Natural killer cell treated with Interleukin-12 subunit alpha and Interleukin-12 subunit beta and Interleukin-15 and Interleukin-18, amount 100 ng/mL, for 72 hours (primary cell): ENCODE measurements at regions not wholly inside any gene's neighbourhood (a gene's known extent, or its start where the extent isn't known, plus 50 kb on each side); places are given as distances from the start of the nearest gene placed in this dataset.
"Not testable (repeated sequence)": the region's sequence is repeated elsewhere in the genome, so short reads cannot be mapped to it uniquely, and the experiment has no call there.

ENCODE experiments used
- ATAC-seq, 2 donors: fragments of 150-1000 bp; cut with Tn5 transposase in 1 of 2; sonication (Bioruptor Pico), chemical (Tn5 transposase) in 1 of 2; 2 replicates each; pipeline ENCODE4 v1.10.0; 2021
- DNase-seq: peaks from one replicate; pipeline ENCODE4 v3.0.0; 2022; ENCODE audit warnings: low spot score
- H3K27ac Mint-ChIP-seq, 2 donors: 1 replicate in 1 of 2; 2 replicates in 1 of 2; pipeline ENCODE4 v1.8.0; 2022; ENCODE audit warnings: mixed read lengths in 2 of 2, mild to moderate bottlenecking in 1 of 2, moderate library complexity in 1 of 2
- H3K27me3 Mint-ChIP-seq, 2 donors: 1 replicate in 1 of 2; 2 replicates in 1 of 2; pipeline ENCODE4 v1.8.0; 2022; ENCODE audit warnings: mixed read lengths in 2 of 2
- H3K36me3 Mint-ChIP-seq: one replicate; pipeline ENCODE4 v1.8.0; 2022; ENCODE audit warnings: mixed read lengths
- H3K4me1 Mint-ChIP-seq, 2 donors: 1 replicate in 1 of 2; 2 replicates in 1 of 2; pipeline ENCODE4 v1.8.0; 2022; ENCODE audit warnings: low read depth in 2 of 2, mixed read lengths in 2 of 2, mild to moderate bottlenecking in 1 of 2
- H3K4me3 Mint-ChIP-seq: one replicate; pipeline ENCODE4 v1.8.0; 2022; ENCODE audit warnings: mixed read lengths
- H3K9me3 Mint-ChIP-seq: 2 replicates; pipeline ENCODE4 v1.8.0; 2022; ENCODE audit warnings: mixed read lengths

GRCh38 chr2:47698436-47698972 is 84.4 kb upstream of the MSH6 start:
- not testable (repeated sequence) for H3K4me1 Mint-ChIP-seq, H3K27me3 Mint-ChIP-seq, H3K4me3 Mint-ChIP-seq, H3K36me3 Mint-ChIP-seq, ATAC-seq, DNase-seq, H3K9me3 Mint-ChIP-seq, H3K27ac Mint-ChIP-seq

DNA sequence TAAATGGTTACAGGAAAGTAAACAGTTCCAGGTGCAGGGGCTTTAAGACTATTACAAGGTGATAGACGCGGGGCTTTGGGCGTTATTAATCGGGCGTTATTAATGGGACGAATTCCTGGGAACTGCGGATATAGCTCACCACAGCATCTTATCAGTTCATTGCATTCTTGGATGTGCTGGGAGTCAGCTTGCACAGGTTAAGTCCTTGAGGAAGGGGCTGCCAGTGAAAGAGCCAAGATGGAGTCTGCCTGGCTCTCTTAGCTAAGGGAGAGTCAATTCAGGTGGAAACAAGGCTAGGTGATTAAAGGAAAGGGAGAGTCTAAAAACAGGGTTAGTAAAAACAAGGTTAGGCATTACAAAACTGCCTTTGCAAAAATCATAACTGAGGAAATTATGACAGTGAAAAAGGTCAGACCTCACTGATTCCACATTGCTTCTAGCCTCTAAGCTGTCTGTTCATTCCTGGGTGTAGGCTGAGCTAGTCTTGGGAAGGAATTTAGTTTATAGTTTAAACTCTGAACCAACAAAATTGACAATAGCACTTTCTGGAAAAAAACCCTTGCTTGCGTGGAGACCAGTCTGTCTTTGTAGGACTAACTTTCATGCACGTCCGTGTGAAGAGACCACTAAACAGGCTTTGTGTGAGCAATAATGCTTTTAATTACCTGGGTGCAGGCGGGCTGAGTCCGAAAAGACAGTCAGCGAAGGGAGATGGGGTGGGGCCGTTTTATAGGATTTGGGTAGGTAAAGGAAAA is 85.1 kb upstream of the MSH6 start:
- not testable (repeated sequence) for H3K27ac Mint-ChIP-seq, H3K9me3 Mint-ChIP-seq, H3K27me3 Mint-ChIP-seq, H3K4me1 Mint-ChIP-seq, H3K36me3 Mint-ChIP-seq, ATAC-seq, H3K4me3 Mint-ChIP-seq, DNase-seq

GRCh38 chr2:47697000-47697601 is 85.8 kb upstream of the MSH6 start:
- Mint-ChIP-seq H3K4me1 (no peaks in the 10 kb centered on the region), H3K27ac (no peak overlapping the region), H3K4me3 (no peak overlapping the region), H3K36me3 (no peaks in the 10 kb centered on the region), H3K27me3 (peaks cover 6 to 8% of the 10 kb centered on the region in 2 donors), H3K9me3 (no peaks in the 10 kb centered on the region)
- ATAC-seq = no peak
- DNase-seq = no peak

- peaks cover 6 to 8% of the 10 kb centered on the region in 2 donors for H3K27me3 Mint-ChIP-seq
- no peaks in the 10 kb centered on the region for H3K9me3 Mint-ChIP-seq
- ATAC-seq = no peak
- no peak for DNase-seq
- no peak overlapping the region for H3K27ac Mint-ChIP-seq
- H3K4me1 Mint-ChIP-seq = no peaks in the 10 kb centered on the region
- H3K4me3 Mint-ChIP-seq = no peak overlapping the region
- no peaks in the 10 kb centered on the region for H3K36me3 Mint-ChIP-seq
Observed at GRCh38 chr2:47696478-47696831, 86.5 kb upstream of the MSH6 start.

DNA sequence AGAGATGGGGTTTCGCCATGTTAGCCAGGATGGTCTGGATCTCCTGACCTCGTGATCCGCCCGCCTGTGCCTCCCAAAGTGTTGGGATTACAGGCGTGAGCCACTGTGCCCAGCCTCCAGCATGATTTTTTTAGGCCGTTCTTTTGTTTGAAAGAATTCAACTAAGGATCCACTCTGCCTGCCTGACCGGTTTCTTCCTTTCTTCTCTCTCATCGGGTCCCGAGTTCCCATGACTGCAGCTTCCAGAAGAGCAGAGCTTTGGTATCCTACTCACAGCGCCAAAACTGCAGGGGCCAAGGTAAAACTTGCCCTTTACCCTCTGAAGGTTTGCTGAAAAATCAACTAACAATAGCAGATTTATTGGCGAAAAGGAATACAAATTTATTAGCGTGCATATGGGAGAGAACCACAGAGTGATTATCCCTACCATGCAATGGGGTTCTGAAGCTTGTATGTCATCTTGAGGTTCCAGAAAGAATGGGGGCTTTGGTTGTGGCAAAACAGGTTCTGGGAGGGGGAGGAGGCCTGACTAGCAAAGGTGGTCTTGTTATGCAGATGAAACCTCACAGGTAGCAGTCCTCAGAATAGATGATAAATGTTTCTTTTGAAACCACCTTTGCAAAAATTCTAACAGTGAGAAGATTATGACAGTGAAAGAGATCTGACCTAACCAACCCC is 87.0 kb upstream of the MSH6 start:
- Mint-ChIP-seq H3K9me3 (no peaks in the 10 kb centered on the region), H3K4me3 (no peak overlapping the region), H3K36me3 (no peaks in the 10 kb centered on the region), H3K27me3 (peaks cover 6 to 8% of the 10 kb centered on the region in 2 donors), H3K27ac (no peak overlapping the region), H3K4me1 (no peaks in the 10 kb centered on the region)
- no peak for DNase-seq
- ATAC-seq = no peak

GRCh38 chr2:47694451-47694850 is 88.5 kb upstream of the MSH6 start:
- not testable (repeated sequence) for H3K4me1 Mint-ChIP-seq, DNase-seq, H3K9me3 Mint-ChIP-seq, H3K36me3 Mint-ChIP-seq, H3K27ac Mint-ChIP-seq, ATAC-seq, H3K4me3 Mint-ChIP-seq, H3K27me3 Mint-ChIP-seq

DNA sequence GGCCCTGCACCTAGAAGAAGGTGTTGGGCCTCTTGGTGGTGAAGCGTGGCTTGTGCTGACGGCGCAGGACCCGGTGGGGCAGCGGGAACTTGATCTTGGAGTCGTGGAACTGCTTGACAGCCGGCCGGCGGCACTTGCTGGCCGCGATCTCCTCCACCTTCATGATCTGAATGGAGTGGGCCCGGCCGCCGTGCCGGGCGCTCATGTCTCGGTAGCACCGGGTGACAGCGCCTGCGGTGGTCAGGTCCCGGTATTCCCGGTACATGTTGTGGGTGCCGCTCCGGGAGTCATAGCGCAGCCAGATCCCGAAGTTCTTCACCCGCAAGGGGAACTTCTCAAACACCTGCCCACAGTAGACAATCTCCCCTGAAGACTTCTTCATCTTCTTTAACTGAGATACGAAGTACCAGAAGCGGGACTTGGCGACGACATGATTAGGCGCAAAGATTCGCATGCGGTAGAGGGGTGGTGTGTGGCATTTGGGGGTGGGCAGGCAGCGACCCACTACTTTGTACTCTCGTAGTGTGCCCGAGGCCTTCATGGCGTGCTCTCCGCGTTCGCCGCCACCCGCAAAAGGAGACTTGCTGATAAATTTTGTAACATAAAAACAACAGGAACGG is 92.1 kb upstream of the MSH6 start:
- not testable (repeated sequence) for H3K4me3 Mint-ChIP-seq, H3K4me1 Mint-ChIP-seq, ATAC-seq, H3K27ac Mint-ChIP-seq, DNase-seq, H3K9me3 Mint-ChIP-seq, H3K36me3 Mint-ChIP-seq, H3K27me3 Mint-ChIP-seq

GRCh38 chr2:47690132-47690531 is 92.8 kb upstream of the MSH6 start:
- H3K4me1 Mint-ChIP-seq = peaks cover 5% of the 10 kb centered on the region in 2 donors
- H3K36me3 Mint-ChIP-seq = no peaks in the 10 kb centered on the region

GRCh38 chr2:47689118-47689517 is 93.8 kb upstream of the MSH6 start:
- H3K27ac Mint-ChIP-seq, H3K4me1 Mint-ChIP-seq, ATAC-seq, H3K36me3 Mint-ChIP-seq, H3K9me3 Mint-ChIP-seq, H3K27me3 Mint-ChIP-seq, DNase-seq: not testable (repeated sequence)
- peak overlapping the region; percentile 3 for H3K4me3 Mint-ChIP-seq

More at GRCh38 chr2:47690132-47690531, 92.8 kb upstream of the MSH6 start:
- ATAC-seq (no peak), DNase-seq (no peak)
- Mint-ChIP-seq H3K4me3 (no peak overlapping the region), H3K27ac (no peak overlapping the region), H3K27me3 (peaks cover 0 to 3% of the 10 kb centered on the region in 2 donors), H3K9me3 (no peaks in the 10 kb centered on the region)

DNA sequence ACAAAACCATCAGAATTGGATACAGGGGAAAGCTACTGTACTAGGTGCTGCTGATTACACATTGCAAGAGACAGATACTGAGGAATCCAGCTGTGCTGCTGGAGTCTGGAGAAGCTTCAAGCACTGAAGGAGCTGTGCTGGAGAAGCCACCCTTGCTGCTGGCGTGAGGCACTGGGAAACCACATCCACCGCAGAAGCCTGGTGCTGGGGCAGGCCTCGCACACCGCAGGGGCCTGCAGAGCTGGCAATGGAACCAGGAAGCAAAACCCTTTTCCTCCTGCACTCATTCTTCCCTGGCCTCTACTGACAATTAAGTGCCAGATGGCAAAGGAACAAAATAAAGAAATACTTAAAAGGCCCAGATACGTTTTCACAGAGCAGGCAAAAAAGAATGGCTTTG is 94.4 kb upstream of the MSH6 start:
- Mint-ChIP-seq H3K27ac (no peak overlapping the region), H3K4me3 (peak overlapping the region; percentile 3), H3K4me1 (peaks cover 5% of the 10 kb centered on the region in 2 donors), H3K9me3 (no peaks in the 10 kb centered on the region), H3K27me3 (no peaks in the 10 kb centered on the region), H3K36me3 (no peaks in the 10 kb centered on the region)
- ATAC-seq (no peak), DNase-seq (no peak)

GRCh38 chr2:47687856-47688255 is 95.1 kb upstream of the MSH6 start:
- no peaks in the 10 kb centered on the region for H3K36me3 Mint-ChIP-seq
- DNase-seq (no peak), ATAC-seq (no peak)
- no peaks in the 10 kb centered on the region for H3K9me3 Mint-ChIP-seq
- H3K4me3 Mint-ChIP-seq = no peak overlapping the region
- peaks cover 5% of the 10 kb centered on the region in 2 donors for H3K4me1 Mint-ChIP-seq
- no peak overlapping the region for H3K27ac Mint-ChIP-seq
- no peaks in the 10 kb centered on the region for H3K27me3 Mint-ChIP-seq

GRCh38 chr2:47686018-47686417 is 96.9 kb upstream of the MSH6 start:
- Mint-ChIP-seq H3K4me3 (no peak overlapping the region), H3K36me3 (no peaks in the 10 kb centered on the region), H3K27ac (no peak overlapping the region)

DNA sequence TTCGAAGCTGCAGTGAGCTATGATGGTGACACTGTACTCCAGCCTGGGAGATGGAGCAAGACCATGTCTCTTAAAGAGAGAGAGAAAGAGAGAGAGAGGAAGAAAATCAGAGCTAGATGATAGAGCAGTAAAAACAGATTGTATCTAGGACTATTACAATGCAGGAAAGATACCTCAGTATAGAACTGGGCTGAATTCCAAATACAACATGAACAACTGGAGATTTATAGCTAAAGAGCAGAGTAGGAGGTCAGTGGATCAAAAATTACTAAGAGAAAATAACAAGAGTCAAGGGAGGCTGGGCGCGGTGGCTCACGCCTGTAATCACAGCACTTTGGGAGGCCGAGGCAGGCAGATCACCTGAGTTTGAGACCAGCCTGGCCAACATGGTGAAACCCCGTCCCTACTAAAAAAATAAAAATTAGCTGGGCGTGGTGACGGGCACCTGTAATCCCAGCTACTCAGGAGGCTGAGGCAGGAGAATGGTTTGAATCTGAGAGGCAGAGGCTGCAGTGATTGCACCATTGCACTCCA is 100.7 kb upstream of the MSH6 start:
- no peak for DNase-seq
- H3K27ac Mint-ChIP-seq = no peak overlapping the region
- H3K36me3 Mint-ChIP-seq = no peaks in the 10 kb centered on the region
- no peak for ATAC-seq
- H3K9me3 Mint-ChIP-seq = no peaks in the 10 kb centered on the region
- H3K27me3 Mint-ChIP-seq = peaks cover 11 to 14% of the 10 kb centered on the region in 2 donors
- no peak overlapping the region for H3K4me3 Mint-ChIP-seq
- H3K4me1 Mint-ChIP-seq = no peaks in the 10 kb centered on the region

More at GRCh38 chr2:47686018-47686417, 96.9 kb upstream of the MSH6 start:
- H3K4me1 Mint-ChIP-seq = peaks cover 5% of the 10 kb centered on the region in 2 donors
- peaks cover 2 to 6% of the 10 kb centered on the region in 2 donors for H3K27me3 Mint-ChIP-seq
- no peak for ATAC-seq
- DNase-seq = no peak
- no peaks in the 10 kb centered on the region for H3K9me3 Mint-ChIP-seq
